H9 (cell line): ENCODE measurements at regions not wholly inside any gene's neighbourhood (a gene's known extent, or its start where the extent isn't known, plus 50 kb on each side); places are given as distances from the start of the nearest gene placed in this dataset.

Experiments used
- DNase-seq: peaks from one replicate; pipeline ENCODE4 v3.0.0-alpha.2; 2017
- H2AFZ ChIP-seq: one replicate; pipeline ENCODE4 v1.6.1; 2013; ENCODE audit warnings: mild to moderate bottlenecking, low read length, control low read depth, moderate library complexity
- H2AK5ac ChIP-seq: 2 replicates; pipeline ENCODE4 v1.6.1; 2013; ENCODE audit warnings: low read length, control low read depth, mixed read lengths; ENCODE audit not compliant: insufficient read length
- H2BK120ac ChIP-seq: one replicate; pipeline ENCODE4 v1.6.1; 2013; ENCODE audit warnings: low read depth, mild to moderate bottlenecking, low read length, control low read depth, inconsistent platforms; ENCODE audit not compliant: poor library complexity, severe bottlenecking
- H2BK12ac ChIP-seq: 2 replicates; pipeline ENCODE4 v1.6.1; 2013; ENCODE audit warnings: low read length, control low read depth, mixed read lengths, low read depth; ENCODE audit not compliant: insufficient read length
- H2BK15ac ChIP-seq: 2 replicates; pipeline ENCODE4 v1.6.1; 2013; ENCODE audit warnings: low read depth, low read length, control low read depth
- H2BK20ac ChIP-seq: one replicate; pipeline ENCODE4 v1.6.1; 2013; ENCODE audit warnings: low read depth, mild to moderate bottlenecking, low read length, control low read depth, inconsistent platforms; ENCODE audit not compliant: poor library complexity, severe bottlenecking
- H2BK5ac ChIP-seq: 2 replicates; pipeline ENCODE4 v1.6.1; 2013; ENCODE audit warnings: low read length, control low read depth, mixed read lengths; ENCODE audit not compliant: insufficient read length
- H3K14ac ChIP-seq: 2 replicates; pipeline ENCODE4 v1.6.1; 2013; ENCODE audit warnings: low read length, control low read depth; ENCODE audit not compliant: insufficient read depth
- H3K18ac ChIP-seq: 2 replicates; pipeline ENCODE4 v1.6.1; 2013; ENCODE audit warnings: low read depth, mild to moderate bottlenecking, mixed read lengths, low read length, control low read depth; ENCODE audit not compliant: insufficient read length
- H3K23ac ChIP-seq: 2 replicates; pipeline ENCODE4 v1.6.1; 2013; ENCODE audit warnings: low read length, control low read depth, mixed read lengths, low read depth; ENCODE audit not compliant: insufficient read length
- H3K23me2 ChIP-seq: 2 replicates; pipeline ENCODE4 v1.6.1; 2013; ENCODE audit warnings: low read depth, mild to moderate bottlenecking, mixed read lengths, low read length, control low read depth; ENCODE audit not compliant: insufficient read length, poor library complexity, severe bottlenecking
- H3K27ac ChIP-seq: 2 replicates; pipeline ENCODE4 v1.5.1; 2013; ENCODE audit warnings: low read length, control low read depth, mixed read lengths, low read depth; ENCODE audit not compliant: insufficient read length
- H3K27me3 ChIP-seq: 2 replicates; pipeline ENCODE4 v1.6.1; 2013; ENCODE audit warnings: low read length, control low read depth, inconsistent platforms; ENCODE audit not compliant: insufficient read depth
- H3K4ac ChIP-seq: 2 replicates; pipeline ENCODE4 v1.6.1; 2013; ENCODE audit warnings: low read depth, mild to moderate bottlenecking, control low read depth, inconsistent platforms, low read length, moderate library complexity
- H3K4me1 ChIP-seq: 2 replicates; pipeline ENCODE4 v1.6.1; 2013; ENCODE audit warnings: low read length, control low read depth, inconsistent platforms; ENCODE audit not compliant: insufficient read depth
- H3K4me2 ChIP-seq: 2 replicates; pipeline ENCODE4 v1.6.1; 2013; ENCODE audit warnings: low read length, control low read depth, mixed read lengths; ENCODE audit not compliant: insufficient read length, insufficient read depth
- H3K56ac ChIP-seq: 2 replicates; pipeline ENCODE4 v1.6.1; 2013; ENCODE audit warnings: low read depth, mild to moderate bottlenecking, mixed read lengths, low read length, control low read depth; ENCODE audit not compliant: insufficient read length
- H3K79me1 ChIP-seq: 2 replicates; pipeline ENCODE4 v1.6.1; 2013; ENCODE audit warnings: low read depth, mild to moderate bottlenecking, moderate library complexity, low read length, control low read depth, inconsistent platforms; ENCODE audit not compliant: insufficient read depth, poor library complexity, severe bottlenecking
- H3K79me2 ChIP-seq: 2 replicates; pipeline ENCODE4 v1.6.1; 2013; ENCODE audit warnings: low read length, control low read depth, inconsistent platforms; ENCODE audit not compliant: insufficient read depth
- H3K9ac ChIP-seq: 2 replicates; pipeline ENCODE4 v1.6.1; 2013; ENCODE audit warnings: low read length, control low read depth, mixed read lengths; ENCODE audit not compliant: insufficient read length; ENCODE audit errors: extremely low read depth
- H3K9me3 ChIP-seq: one replicate; pipeline ENCODE4 v1.6.1; 2013; ENCODE audit warnings: low read depth, low read length, inconsistent platforms; ENCODE audit not compliant: control insufficient read depth
- H3T11ph ChIP-seq: one replicate; pipeline ENCODE4 v1.6.1; 2013; ENCODE audit warnings: mild to moderate bottlenecking, low read length, control low read depth, inconsistent platforms
- H4K20me1 ChIP-seq: one replicate; pipeline ENCODE4 v1.6.1; 2013; ENCODE audit not compliant: control insufficient read depth, insufficient read length, insufficient read depth
- H4K5ac ChIP-seq: 2 replicates; pipeline ENCODE4 v1.6.1; 2013; ENCODE audit warnings: low read depth, mild to moderate bottlenecking, mixed read lengths, low read length, control low read depth; ENCODE audit not compliant: insufficient read length
- H4K8ac ChIP-seq: replicated peaks from 2 replicates; pipeline ENCODE4 v1.6.1; 2013; ENCODE audit warnings: low read length, control low read depth, mixed read lengths, low read depth; ENCODE audit not compliant: insufficient read length
- H4K91ac ChIP-seq: 2 replicates; pipeline ENCODE4 v1.6.1; 2013; ENCODE audit warnings: low read depth, mild to moderate bottlenecking, moderate library complexity, mixed read lengths, low read length, control low read depth; ENCODE audit not compliant: insufficient read length
- H3K27ac Mint-ChIP-seq, 3 experiments: 2 replicates in 2 of 3; 3 replicates in 1 of 3; pipeline ENCODE4 v1.8.0; 2020 to 2021; ENCODE audit warnings: mixed read lengths in 3 of 3, mild to moderate bottlenecking in 1 of 3, moderate library complexity in 1 of 3
- H3K27me3 Mint-ChIP-seq: 2 replicates; pipeline ENCODE4 v1.8.0; 2021; ENCODE audit warnings: low read depth, mild to moderate bottlenecking, moderate library complexity, mixed read lengths
- H3K36me3 Mint-ChIP-seq, 3 experiments: 2 replicates in 2 of 3; 3 replicates in 1 of 3; pipeline ENCODE4 v1.8.0; 2020 to 2021; ENCODE audit warnings: low read depth in 3 of 3, mixed read lengths in 3 of 3; ENCODE audit not compliant: insufficient read depth in 1 of 3
- H3K4me1 Mint-ChIP-seq, 2 experiments: 2 replicates each; pipeline ENCODE4 v1.8.0; 2020; ENCODE audit warnings: mixed read lengths in 2 of 2
- H3K4me3 Mint-ChIP-seq, 2 experiments: 2 replicates in 1 of 2; 3 replicates in 1 of 2; pipeline ENCODE4 v1.8.0; 2020 to 2021; ENCODE audit warnings: mild to moderate bottlenecking in 2 of 2, mixed read lengths in 2 of 2, moderate library complexity in 1 of 2
- H3K9me3 Mint-ChIP-seq, 2 experiments: 2 replicates in 1 of 2; 3 replicates in 1 of 2; pipeline ENCODE4 v1.8.0; 2020; ENCODE audit warnings: mild to moderate bottlenecking in 2 of 2, mixed read lengths in 2 of 2, moderate library complexity in 1 of 2
- WGBS: extraction: QIAGEN DNeasy Blood & Tissue Kit; methylation state at CpG from one replicate; pipeline ENCODE4 v1.1.7; 2013; ENCODE audit warnings: missing lambda C conversion rate, low lambda C conversion rate, mixed read lengths; ENCODE audit not compliant: insufficient read length; ENCODE audit errors: extremely low coverage; 5-methylcytosine and 5-hydroxymethylcytosine counted together
- TF ChIP-seq, protein P1 (sequence below): fragments of 200-600 bp; sonication (generic); conservative IDR thresholded peaks from 3 replicates; pipeline ENCODE4 v1.8.0; 2021; ENCODE audit warnings: antibody characterized with exemption, mild to moderate bottlenecking

DNA sequence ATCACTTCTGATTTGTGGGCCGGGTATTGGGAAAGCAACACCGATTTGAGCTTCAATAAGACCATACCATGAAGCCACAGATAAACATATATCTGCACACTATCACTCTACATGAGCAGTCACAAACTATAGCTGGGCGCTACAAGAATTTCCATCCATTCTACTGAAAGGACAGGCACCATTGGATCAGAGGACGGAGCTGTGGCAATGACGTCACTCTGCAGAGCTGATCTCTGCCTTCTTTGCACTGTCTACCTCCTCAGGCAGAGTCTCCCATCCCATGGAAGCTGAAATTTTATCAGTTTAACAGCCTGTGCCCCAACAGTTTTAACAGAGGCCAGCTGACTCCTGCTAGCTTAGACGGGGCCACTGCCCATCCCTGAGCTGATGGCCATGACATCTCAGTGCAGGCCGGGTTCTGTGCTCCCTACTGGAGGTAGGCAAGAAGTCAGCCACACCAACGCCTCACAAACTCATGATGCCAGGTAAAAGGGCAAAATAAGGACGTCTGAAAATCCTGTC lies 389.6 kb upstream of the SALL3 start:
- Histone ChIP-seq H3K56ac (no peak overlapping the region), H3K23ac (no peak overlapping the region), H3K4me2 (no peak overlapping the region), H4K91ac (no peak overlapping the region), H4K5ac (no peak overlapping the region), H3K27me3 (no peaks in the 10 kb centered on the region), H3K79me2 (no peaks in the 10 kb centered on the region), H3T11ph (no peak overlapping the region), H3K9ac (no peak overlapping the region), H3K9me3 (peaks cover 5% of the 10 kb centered on the region), H2BK120ac (no peak overlapping the region), H3K4me1 (peaks cover 2% of the 10 kb centered on the region; the same call in 1 of the 2 replicates), H2BK15ac (no peak overlapping the region), H4K8ac (no peak overlapping the region), H2AFZ (no peak overlapping the region), H2BK20ac (no peak overlapping the region), H3K27ac (no peak overlapping the region), H4K20me1 (no peaks in the 10 kb centered on the region), H3K18ac (no peak overlapping the region), H3K14ac (no peak overlapping the region), H2BK12ac (no peak overlapping the region), H2BK5ac (no peak overlapping the region), H3K23me2 (no peaks in the 10 kb centered on the region), H3K79me1 (no peaks in the 10 kb centered on the region), H2AK5ac (no peak overlapping the region), H3K4ac (no peak overlapping the region)
- Mint-ChIP-seq H3K4me1 (peaks cover 28 to 40% of the 10 kb centered on the region in 2 experiments), H3K36me3 (peaks cover 3 to 9% (median 9%) of the 10 kb centered on the region in 3 experiments; a peak in 3 of 7 replicates), H3K4me3 (no peak overlapping the region), H3K9me3 (peaks cover 7 to 17% of the 10 kb centered on the region in 2 experiments), H3K27ac (no peak overlapping the region), H3K27me3 (peaks cover 5% of the 10 kb centered on the region)
- no CpG with 5 or more reads among the region's 9 CpGs for WGBS
- no peak for DNase-seq
- TF ChIP-seq, protein P1, sequence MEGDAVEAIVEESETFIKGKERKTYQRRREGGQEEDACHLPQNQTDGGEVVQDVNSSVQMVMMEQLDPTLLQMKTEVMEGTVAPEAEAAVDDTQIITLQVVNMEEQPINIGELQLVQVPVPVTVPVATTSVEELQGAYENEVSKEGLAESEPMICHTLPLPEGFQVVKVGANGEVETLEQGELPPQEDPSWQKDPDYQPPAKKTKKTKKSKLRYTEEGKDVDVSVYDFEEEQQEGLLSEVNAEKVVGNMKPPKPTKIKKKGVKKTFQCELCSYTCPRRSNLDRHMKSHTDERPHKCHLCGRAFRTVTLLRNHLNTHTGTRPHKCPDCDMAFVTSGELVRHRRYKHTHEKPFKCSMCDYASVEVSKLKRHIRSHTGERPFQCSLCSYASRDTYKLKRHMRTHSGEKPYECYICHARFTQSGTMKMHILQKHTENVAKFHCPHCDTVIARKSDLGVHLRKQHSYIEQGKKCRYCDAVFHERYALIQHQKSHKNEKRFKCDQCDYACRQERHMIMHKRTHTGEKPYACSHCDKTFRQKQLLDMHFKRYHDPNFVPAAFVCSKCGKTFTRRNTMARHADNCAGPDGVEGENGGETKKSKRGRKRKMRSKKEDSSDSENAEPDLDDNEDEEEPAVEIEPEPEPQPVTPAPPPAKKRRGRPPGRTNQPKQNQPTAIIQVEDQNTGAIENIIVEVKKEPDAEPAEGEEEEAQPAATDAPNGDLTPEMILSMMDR: no peak
